GM19324 (cell line): ENCODE measurements at regions not wholly inside any gene's neighbourhood (a gene's known extent, or its start where the extent isn't known, plus 50 kb on each side); places are given as distances from the start of the nearest gene placed in this dataset.

Source experiments
- ATAC-seq: cut with Tn5 transposase; IDR thresholded peaks from one replicate; pipeline ENCODE4 v1.9.1; 2021; ENCODE audit warnings: mild to moderate bottlenecking, moderate library complexity; ENCODE audit not compliant: unreplicated experiment, low FRiP score

DNA sequence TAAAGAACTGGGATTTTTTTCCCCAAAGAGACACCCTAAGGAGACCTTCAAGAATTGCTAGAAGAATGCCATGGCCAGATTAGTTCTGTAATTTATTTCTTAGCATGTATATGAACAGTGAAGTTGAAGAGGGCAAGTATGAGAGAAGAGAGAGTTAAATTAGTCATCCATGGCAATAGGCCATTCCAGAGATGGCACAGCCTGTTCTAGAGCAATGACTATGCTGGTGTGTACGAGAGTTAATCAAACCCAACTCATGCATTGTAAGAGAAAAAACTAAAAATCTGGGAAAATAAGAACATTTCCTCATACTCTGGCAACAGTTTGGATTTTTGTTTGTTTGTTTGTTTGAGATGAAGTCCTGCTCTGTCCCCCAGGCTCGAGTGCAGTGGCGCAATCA, 112.1 kb upstream of the PIK3C3 start:
- ATAC-seq, result no peak

DNA sequence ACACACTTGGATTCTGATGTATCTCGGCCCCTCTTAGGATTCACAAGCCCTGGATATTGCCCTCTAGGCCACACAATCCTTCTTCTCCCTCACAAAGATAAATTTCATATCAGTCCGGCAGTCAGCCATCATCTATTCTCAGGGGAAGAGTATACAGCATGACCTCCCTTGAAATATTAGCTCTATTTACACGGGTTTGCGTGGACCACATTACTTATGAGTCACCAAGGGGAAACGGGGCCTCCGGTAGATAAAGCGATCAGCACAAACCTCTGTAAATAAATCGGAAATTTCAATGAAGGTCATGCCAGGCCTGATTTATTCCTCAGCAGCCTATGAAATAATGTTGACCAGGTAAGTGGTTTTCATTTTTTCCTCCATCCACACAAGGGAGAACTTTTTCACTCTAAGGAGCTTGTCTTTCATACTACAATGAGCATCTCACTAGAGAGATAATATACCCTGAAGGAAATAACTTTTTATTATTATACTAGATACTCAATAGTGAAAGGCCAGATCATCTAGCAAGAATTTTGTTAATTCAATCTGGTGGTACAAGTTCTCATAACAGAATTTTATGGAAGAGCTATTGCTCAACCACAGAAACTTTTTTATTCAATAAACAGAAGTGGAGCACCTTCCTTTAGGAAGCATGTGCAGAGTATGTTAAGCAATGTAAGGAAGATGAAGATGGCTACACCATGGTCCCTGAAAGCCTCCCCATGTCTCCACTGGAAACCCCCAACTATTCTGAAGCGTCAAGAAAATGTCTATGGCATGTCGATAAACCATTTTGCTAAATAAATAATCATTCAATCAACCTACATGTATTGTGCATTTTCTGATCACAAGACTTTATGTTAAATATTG, 125.2 kb upstream of the PIK3C3 start:
- ATAC-seq, result no peak

DNA sequence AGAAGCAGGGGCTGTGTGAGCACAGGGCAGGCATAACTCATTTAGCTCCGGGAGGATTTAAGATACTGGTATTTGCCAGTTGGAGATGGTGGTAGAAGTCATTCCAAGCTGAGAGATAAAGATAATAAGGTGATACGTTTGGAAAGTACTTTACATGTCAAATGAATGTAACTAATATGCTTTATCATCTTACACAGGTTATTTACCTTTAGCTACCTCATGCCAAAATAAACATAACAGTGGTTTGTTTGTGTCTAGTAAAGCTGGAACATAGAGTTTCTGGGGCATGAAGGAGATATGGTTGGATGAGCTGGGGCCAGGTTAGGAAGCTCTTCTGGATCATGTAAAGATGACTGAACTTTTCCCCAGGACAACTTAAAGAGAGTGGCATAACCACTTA, 126.9 kb upstream of the PIK3C3 start:
- ATAC-seq, result no peak

DNA sequence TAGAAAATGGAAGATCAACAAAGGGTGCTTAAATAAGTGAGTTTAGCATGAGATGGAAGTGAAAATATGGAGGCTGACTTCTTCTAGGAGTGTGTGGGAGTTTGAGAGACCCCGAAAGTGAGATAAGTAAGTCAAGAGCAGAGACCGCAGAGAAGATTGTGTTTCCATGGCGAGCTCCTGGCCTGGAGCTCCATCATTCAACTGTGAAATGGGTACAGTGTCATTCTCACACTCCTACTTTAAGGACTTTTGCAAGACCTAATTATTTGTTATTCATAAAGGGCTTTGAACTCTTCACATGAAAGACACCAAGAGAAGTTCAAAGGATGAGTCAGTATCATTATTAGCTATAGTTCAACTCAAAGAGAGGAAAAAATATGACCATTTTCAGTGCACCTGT, 134.2 kb upstream of the PIK3C3 start:
- ATAC-seq, result no peak

DNA sequence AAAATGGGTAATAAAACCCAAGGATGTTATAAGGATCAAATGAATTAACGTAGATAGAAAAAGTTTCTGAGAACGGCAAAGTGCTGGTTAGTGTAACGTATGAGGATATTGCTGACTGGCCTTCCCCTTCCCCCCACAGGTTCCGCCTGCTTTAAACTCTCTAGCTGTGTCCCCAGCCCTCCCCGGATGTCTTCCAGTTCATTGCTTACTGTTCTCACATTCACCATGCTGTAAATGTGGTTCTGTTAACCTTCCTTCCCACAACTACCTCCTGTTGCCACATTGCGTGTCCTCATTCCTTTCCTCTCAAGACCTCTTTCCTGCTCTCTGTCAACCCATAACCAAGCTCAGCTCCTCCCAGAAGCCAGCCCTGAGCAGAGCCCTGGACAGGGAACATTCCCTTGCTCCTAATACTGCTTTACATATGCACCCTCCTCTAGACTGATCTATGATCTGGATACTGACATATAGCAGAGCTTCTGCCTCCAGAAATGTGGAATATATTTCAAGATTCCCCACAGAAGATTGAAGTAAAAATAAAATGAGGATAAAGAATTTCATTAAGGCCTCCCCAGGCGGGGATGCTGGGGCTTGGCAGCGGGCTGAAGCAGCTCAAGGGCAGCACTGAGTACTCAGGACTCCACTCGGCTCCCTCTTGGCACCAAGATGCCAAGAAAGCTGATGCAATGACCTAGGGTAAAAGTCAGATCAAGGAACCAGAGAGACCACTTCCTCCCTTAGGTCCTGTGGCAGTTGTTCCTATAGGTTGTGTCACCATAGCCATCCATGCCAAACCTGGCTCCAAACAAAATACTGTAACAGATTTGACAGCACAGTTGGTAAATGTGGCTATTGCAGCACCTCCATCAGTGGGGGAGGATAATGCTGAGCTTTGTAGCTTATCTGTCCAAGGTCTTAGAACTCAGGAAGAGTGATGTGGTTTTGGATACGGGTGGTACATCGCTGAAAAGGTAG, 136.4 kb upstream of the PIK3C3 start:
- ATAC-seq, result no peak

DNA sequence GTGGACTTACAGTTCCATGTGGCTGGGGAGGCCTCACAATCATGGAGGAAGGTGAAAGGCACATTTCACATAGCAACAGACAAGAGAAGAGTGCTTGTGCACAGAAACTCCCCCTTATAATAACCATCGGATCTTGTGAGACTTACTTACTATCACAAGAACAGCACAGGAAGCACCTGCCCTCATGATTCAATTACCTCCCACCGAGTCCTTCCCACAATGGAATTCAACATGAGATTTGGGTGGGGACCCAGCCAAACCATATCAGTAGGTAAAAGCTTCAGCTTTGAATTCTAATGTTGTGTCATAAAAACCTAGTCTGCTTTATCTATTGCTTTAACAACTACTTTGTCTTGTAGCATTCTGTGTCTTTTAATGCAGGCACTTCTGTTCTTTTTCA, 140.4 kb upstream of the PIK3C3 start:
- ATAC-seq, result no peak

DNA sequence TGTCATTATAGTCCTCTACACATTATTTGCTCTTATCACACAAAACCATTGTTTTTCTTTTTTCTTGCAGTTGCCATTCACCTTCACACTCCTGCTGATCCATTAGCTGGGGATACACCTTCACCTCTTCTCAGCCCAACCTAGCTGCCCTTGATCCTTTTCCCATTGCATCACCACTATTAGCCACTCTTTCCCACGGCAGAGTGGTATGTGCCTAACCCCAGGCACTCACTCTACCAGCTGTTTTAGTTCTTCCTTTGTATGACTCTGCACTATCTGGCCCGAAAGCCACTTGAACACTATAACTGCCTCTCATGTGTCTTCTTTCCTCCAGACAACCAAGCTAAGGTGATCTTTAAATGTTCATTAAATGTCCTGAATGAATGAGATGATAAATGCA, 145.4 kb upstream of the PIK3C3 start:
- ATAC-seq, result no peak

DNA sequence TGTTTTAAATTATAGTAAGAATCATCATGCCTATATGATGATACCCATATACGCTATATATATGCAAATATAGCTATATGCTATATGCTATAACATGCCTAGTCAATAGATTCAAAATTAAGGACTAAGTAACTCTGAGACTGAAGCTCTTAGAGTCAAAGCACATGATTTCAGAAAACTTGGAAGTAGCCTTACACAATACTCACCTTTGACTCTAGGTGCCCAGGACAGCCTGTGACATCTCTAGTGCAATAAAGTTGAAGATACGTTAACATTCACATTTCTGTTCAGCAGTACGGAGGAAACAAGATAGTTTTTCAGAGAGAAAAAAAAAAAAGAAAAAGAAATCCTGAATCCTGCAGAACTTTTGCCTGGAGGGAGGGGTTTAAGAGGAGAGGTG, 149.7 kb upstream of the PIK3C3 start:
- no peak for ATAC-seq

DNA sequence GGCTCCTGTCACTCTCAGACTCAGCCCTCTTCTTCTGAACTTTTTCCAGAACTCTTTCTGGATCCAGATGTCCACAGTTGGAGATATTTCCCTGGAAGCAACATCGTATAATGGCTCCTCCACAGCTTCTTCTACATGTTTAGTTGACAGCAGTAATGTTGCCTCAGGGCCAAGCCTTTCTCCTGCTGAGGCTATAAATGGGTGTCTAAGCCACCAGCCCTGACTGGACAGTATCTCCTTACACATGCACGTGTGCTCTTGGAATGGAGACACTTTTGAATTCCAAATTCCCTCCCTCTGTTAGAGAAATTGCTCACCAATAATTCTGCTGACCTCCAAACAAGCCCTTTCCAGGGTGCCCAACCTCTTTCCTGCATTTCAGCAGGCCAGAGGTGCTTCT, 156.2 kb upstream of the PIK3C3 start:
- ATAC-seq, result no peak

DNA sequence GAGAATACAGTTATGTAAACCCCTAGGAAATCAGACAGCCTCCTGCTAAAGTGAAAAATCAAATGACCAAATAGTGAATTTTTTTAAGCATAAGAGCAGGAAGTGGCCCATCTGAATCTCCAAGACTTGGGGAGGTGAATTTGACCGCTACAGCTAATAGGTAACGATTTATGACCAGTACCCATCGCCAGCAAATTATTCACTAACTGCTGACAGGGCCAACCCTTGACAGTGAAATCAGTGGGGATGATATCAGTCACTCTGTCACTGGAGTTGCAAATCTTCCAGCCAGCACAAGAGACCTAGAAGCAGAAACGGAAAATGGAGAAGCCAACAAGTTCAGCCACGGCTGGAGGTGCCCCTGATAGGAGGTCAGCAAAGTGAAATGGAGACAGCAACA, 164.3 kb upstream of the PIK3C3 start:
- ATAC-seq, result no peak

DNA sequence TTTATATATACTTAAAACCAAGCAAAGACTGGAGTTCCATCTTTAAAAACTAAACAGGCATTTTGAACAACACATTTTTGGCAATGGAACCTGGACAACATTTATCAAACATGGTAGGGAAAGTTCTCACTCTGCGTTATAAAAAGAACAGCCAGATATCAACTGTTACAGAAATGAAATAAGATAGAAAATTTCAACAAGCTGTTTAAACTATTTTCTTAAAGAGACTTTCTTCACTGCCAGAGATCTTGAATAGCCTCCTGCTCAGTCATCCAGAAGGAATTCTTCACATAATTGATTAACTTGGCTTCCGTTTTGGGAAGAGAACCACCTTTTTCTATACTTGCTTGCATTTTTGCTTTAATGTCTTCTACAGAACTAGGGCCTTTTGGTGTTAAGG, 166.0 kb upstream of the PIK3C3 start:
- no peak for ATAC-seq

DNA sequence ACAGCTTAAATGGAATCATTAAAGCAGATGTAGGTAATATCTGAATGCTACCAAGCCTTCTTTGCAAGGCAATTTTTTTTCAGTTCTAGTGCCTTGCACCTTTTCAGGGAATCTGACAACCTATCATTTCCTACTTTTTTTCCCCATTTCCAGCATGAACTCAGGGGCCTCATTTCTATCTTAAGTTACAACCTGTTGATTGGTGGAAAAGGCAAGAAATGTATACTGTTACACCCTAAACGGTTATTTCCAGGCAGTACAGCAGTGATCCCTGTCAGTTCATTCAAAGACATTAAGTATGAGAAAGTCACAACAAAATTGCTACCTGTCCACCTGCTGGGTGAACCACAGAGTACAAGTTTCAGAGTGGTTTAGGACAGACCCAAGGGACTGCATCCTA, 171.2 kb upstream of the PIK3C3 start:
- ATAC-seq, result no peak

DNA sequence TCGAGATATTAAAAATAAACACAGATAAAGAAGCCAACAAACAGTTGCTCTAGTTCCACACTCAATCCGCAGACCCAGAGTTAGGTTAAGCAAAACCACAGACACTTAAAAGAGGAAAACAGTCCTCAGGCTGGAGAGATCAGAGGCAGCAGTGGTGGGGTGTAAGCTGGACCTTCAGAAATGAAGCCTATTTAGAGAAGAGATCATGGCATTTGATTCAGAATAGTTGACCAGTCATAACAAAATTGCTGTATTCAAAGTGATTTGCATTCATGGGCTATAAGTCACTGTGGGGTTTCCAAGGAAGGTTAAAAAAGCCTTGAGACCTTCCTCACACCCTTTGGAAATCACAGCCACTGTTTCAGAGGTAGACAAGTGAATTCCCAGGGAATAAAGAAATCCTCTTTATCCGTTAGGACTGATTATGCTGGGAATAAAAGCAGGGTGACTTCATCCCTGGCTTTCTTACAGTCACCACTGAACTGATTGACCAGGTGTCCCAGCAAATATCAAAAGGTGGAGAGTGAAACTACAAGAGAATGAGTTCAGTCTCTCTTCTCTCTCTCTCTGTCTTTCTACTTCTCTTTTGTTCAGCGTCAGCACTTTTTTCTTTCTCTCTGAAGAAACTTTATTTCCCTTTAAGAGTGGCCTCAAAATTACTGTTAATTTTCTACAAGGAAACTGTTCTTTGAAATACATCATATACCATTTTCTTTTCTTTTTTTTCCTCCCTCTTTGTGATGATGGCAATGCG, 171.8 kb upstream of the PIK3C3 start:
- no peak for ATAC-seq

DNA sequence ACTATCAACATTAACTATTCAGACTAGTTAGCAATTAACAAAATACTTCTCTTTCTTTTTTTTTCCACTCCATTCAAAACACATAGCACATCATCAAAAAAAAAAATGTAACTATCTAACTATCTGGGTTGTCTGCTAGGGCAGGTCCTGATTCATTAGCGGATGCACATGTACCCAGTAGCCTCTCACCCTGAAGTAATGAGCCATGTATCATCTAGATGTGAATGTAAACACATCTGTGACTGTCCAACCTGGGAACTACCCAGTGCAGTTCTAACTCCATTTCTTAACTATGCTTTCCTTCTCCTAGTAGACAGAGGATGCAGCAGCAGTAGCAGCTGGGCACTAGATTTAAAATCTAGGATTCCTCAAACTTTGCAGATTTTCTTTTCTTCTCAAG, 183.1 kb upstream of the PIK3C3 start:
- no peak for ATAC-seq

DNA sequence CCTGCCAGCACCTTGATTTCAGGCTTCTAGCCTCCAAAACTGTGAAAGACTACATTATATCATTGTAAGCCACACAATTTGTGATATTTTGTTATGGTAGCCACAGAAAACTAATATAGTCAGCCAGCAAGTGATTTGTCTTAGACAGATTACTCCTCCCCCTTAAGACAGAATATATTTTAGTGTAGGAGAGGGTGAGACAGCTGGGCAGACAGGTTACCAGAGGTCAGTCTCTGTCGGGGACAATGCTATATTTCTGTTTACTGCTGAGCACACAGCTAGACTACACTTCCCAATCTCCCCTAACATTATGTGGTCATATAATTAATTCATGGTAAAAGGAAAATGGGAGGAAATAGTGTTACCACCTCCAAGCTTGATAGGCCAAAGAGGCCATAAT, 185.8 kb upstream of the PIK3C3 start:
- no peak for ATAC-seq

DNA sequence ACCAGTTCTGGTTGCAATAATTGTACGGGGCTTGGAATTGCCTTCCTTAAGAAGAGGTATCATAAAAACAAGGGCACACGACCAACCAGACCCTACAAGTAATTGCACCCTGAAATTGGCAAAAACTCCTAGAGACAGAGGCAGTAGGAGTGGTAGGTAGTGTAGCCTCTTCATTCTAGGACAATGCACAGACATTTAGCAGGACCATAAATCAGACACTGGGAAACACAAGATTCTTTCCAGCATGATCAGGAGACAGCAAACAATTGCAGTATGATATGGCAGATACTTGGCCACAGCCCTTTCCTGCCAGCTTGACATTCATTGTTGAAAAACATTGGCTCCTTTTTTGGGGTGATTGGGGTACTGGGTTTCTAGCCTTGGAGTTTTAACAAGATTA, 186.6 kb upstream of the PIK3C3 start:
- no peak for ATAC-seq

DNA sequence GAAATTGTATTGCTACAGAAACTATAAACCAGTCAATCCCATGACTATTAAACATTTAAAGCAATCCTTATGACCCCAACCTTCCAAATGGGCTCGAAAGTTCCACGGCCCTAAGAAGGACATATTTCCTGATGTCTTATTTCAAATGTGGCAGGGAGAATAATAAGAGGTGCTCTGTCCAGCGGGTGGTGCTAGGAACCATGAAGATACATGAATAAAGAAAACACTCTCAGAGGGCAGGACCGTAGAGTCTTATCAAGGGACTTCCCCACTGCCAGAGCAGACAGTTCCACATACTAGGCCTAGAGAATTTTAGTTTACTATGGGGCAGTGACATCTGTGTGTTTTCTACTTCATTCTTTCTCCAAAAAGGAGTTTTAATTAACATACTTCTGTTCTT, 187.1 kb upstream of the PIK3C3 start:
- no peak for ATAC-seq

DNA sequence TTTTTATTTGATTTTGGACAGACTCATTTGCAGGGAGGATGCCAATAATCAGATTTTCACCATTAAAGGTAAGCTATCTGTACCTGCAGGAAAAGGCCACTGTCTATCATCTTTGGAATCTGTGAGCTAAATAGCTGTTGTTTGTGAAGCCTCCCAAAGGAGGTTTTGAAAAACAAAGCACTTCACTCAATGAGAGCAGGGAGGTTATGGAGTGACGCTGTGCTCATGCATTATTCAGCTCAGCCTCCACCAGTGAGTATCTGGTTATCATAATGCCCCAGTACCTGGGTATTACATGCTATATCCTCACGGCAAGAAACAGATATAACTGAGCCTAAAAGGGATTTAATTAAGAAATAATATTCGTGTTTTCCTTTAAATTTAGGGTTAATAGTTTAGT, 189.6 kb upstream of the PIK3C3 start:
- ATAC-seq, result no peak

DNA sequence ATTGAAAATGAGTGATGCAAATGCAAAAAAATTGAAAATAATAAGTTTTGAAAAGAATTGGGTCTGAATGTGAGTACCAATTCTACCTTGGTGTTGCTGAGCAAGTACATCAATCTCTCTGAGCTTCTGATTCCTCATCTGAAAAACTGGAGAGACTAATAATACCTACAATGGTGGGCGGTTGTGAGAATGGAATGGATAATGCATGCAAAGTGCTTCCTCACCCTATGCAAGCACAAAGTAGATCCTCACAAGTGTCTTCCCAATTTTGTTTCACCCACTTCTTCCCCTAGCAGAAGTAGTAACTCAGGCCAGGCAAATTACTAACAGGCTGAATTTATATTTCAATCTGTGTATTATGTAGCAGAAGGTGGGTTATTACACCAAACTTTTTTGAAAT, 191.7 kb upstream of the PIK3C3 start:
- no peak for ATAC-seq

DNA sequence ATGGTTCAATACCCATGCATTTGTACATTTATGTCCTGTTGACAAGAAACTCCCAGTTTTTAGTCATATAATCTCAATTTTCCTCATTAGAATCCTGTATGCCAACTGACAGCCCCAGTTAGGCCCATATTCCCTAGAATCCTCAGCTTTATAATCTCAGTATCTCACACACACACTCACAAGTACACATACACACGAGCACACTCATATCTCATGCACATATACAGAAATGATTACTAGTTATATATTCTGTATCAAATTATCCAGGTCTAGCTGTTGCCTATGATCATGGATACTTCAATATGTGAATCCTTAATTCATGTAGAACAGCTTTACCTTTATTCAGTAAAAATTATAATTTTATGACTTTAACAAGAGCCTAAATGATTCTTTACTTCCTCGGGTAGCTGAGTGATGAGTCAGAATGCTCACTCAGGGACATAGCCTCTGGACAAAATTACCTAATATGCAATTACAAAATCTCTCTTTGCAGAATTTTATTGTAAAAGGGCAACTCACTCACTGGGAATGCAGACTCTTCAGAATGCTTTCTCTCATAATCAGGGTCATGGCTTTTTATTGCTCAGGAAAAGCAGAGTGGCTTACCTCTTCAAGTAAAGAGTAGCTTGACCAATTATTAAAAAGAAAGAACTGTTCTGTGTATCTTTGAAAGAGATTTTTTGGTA, 193.6 kb upstream of the PIK3C3 start:
- ATAC-seq, result no peak
